CD4-positive, alpha-beta memory T cell (primary cell): ENCODE measurements at regions not wholly inside any gene's neighbourhood (a gene's known extent, or its start where the extent isn't known, plus 50 kb on each side); places are given as distances from the start of the nearest gene placed in this dataset.

Source experiments
- CTCF ChIA-PET: fragments of 350-600 bp; sonication (Branson Sonifier 250); formaldehyde crosslinking; loops from one replicate; lab custom pipeline; 2021; ENCODE audit warnings: inconsistent platforms; ENCODE audit not compliant: partially characterized antibody; lab: Charles Lee
- POLR2A ChIA-PET: fragments of 350-600 bp; sonication (Branson Sonifier 250); formaldehyde crosslinking; loops from one replicate; lab custom pipeline; 2021; ENCODE audit not compliant: partially characterized antibody; lab: Charles Lee
- DNase-seq, 5 donors: peaks; one replicate each; pipeline versions ENCODE4 v3.0.0 to v3.0.0-alpha.2; 2020 to 2022; ENCODE audit warnings: mixed read lengths in 1 of 5
- H3K27ac ChIP-seq: one replicate; pipeline ENCODE4 v1.7.0; 2013; ENCODE audit warnings: low read depth, low read length
- H3K27me3 ChIP-seq: 2 replicates; pipeline ENCODE4 v1.7.0; 2013; ENCODE audit warnings: mild to moderate bottlenecking, low read length, moderate library complexity; ENCODE audit not compliant: insufficient read depth
- H3K36me3 ChIP-seq: 2 replicates; pipeline ENCODE4 v1.7.0; 2013; ENCODE audit warnings: mild to moderate bottlenecking, low read length, moderate library complexity; ENCODE audit not compliant: insufficient read depth
- H3K4me1 ChIP-seq: 2 replicates; pipeline ENCODE4 v1.7.0; 2013; ENCODE audit warnings: mild to moderate bottlenecking, low read length, moderate library complexity; ENCODE audit not compliant: insufficient read depth
- H3K4me3 ChIP-seq, 2 donors: one replicate each; pipeline ENCODE4 v1.7.0; 2013; ENCODE audit warnings: low read length in 2 of 2, mild to moderate bottlenecking in 1 of 2
- H3K9me3 ChIP-seq, 2 donors: one replicate each; pipeline ENCODE4 v1.7.0; 2013; ENCODE audit warnings: low read length in 2 of 2, control low read depth in 1 of 2; ENCODE audit not compliant: control insufficient read depth in 1 of 2
- H3K27ac Mint-ChIP-seq, 7 donors: one replicate each; pipeline ENCODE4 v1.8.0; 2020 to 2021; ENCODE audit warnings: mixed read lengths in 7 of 7, mild to moderate bottlenecking in 6 of 7, inconsistent platforms in 3 of 7, moderate library complexity in 3 of 7
- H3K27me3 Mint-ChIP-seq, 2 donors: one replicate each; pipeline ENCODE4 v1.8.0; 2020 to 2021; ENCODE audit warnings: mixed read lengths in 2 of 2
- H3K36me3 Mint-ChIP-seq, 2 donors: one replicate each; pipeline ENCODE4 v1.8.0; 2020 to 2021; ENCODE audit warnings: mixed read lengths in 2 of 2, inconsistent platforms in 1 of 2, mild to moderate bottlenecking in 1 of 2
- H3K4me1 Mint-ChIP-seq, 4 donors: one replicate each; pipeline ENCODE4 v1.8.0; 2020 to 2021; ENCODE audit warnings: mixed read lengths in 4 of 4, mild to moderate bottlenecking in 1 of 4
- H3K4me3 Mint-ChIP-seq, 8 donors: one replicate each; pipeline ENCODE4 v1.8.0; 2020 to 2021; ENCODE audit warnings: mixed read lengths in 8 of 8, mild to moderate bottlenecking in 7 of 8, moderate library complexity in 6 of 8, inconsistent platforms in 3 of 8
- H3K9me3 Mint-ChIP-seq, 8 donors: one replicate each; pipeline ENCODE4 v1.8.0; 2020 to 2021; ENCODE audit warnings: mixed read lengths in 8 of 8, mild to moderate bottlenecking in 5 of 8, inconsistent platforms in 3 of 8, moderate library complexity in 1 of 8
- intact Hi-C: fragments of 100-400 bp; cut with micrococcal nuclease; formaldehyde crosslinking; loops from one replicate; pipeline ENCODE4 v1.15.1; 2023

DNA sequence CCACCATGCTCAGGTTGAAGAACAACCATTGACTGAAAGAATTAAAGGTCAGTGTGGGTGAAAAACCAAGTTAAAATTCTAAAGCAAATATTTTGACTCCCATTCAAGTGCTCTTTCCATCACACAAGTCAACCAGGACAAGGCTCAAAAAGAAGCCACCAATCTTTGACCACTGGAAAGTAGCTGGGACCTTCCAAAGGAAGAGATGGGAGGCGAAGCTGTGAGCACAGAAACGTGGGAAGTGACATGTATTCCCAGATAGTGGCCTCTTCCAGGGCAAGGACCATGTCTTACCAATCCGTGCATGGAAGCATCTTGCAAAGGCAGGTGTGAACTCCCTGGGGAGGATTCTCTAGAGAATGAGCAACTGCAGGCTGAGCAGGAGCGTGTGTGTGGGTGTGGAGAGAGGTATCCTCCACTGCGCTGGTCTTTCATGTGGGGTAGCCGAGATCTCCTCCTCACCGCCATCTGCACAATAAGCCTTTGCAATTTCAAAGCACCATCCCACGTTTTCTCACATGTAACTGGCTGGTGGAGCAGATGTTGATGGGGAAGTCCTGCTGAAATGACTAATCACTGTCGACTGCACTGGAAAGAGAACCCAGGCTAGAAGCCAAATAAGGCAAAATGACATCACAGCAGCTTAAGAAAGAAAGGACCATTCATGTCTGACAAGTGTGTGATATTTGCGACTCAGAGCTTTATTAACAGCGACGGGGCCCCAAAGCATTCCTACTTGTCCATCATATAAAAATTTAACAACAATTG lies 189.4 kb upstream of the RREB1 start:
- Mint-ChIP-seq H3K4me1 (peaks cover 0 to 13% (median 6%) of the 10 kb centered on the region in 4 donors), H3K27me3 (peaks cover 2 to 12% of the 10 kb centered on the region in 2 donors), H3K27ac (no peak overlapping the region), H3K4me3 (peak overlapping the region in 1 of 8 donors; percentile 46), H3K36me3 (no peaks in the 10 kb centered on the region), H3K9me3 (peaks cover 0 to 3% (median 0%) of the 10 kb centered on the region in 8 donors)
- POLR2A ChIA-PET: no interaction called here
- CTCF ChIA-PET: no interaction called here
- no peak overlapping the region for H3K27ac ChIP-seq
- no peaks in the 10 kb centered on the region for H3K9me3 ChIP-seq
- no peak for DNase-seq
- H3K27me3 ChIP-seq: no peaks in the 10 kb centered on the region
- no peak overlapping the region for H3K4me3 ChIP-seq
- no peaks in the 10 kb centered on the region for H3K36me3 ChIP-seq
- intact Hi-C loops: no loop called here
- no peaks in the 10 kb centered on the region for H3K4me1 ChIP-seq

- no peaks in the 10 kb centered on the region for H3K36me3 ChIP-seq
- H3K4me1 ChIP-seq: no peaks in the 10 kb centered on the region
- CTCF ChIA-PET: no interaction called here
- H3K27me3 ChIP-seq: no peaks in the 10 kb centered on the region
- POLR2A ChIA-PET: no interaction called here
- Mint-ChIP-seq H3K27me3 (peaks cover 2 to 12% of the 10 kb centered on the region in 2 donors), H3K9me3 (peaks cover 0 to 3% (median 0%) of the 10 kb centered on the region in 8 donors), H3K36me3 (no peaks in the 10 kb centered on the region), H3K4me3 (no peak overlapping the region), H3K4me1 (peaks cover 0 to 13% (median 6%) of the 10 kb centered on the region in 4 donors), H3K27ac (no peak overlapping the region)
- no peak for DNase-seq
- intact Hi-C loops: no loop called here
- no peak overlapping the region for H3K27ac ChIP-seq
- no peak overlapping the region for H3K4me3 ChIP-seq
- no peaks in the 10 kb centered on the region for H3K9me3 ChIP-seq
Measured at GRCh38 chr6:6919173-6919572, 188.6 kb upstream of the RREB1 start.

- Mint-ChIP-seq H3K36me3 (no peaks in the 10 kb centered on the region), H3K9me3 (peaks cover 0 to 3% (median 0%) of the 10 kb centered on the region in 8 donors), H3K4me3 (no peak overlapping the region), H3K27ac (no peak overlapping the region), H3K4me1 (peaks cover 0 to 13% (median 6%) of the 10 kb centered on the region in 4 donors), H3K27me3 (peaks cover 4 to 13% of the 10 kb centered on the region in 2 donors)
- Histone ChIP-seq H3K27ac (no peak overlapping the region), H3K27me3 (no peaks in the 10 kb centered on the region), H3K36me3 (no peaks in the 10 kb centered on the region), H3K4me3 (no peak overlapping the region), H3K9me3 (no peaks in the 10 kb centered on the region), H3K4me1 (no peaks in the 10 kb centered on the region)
- intact Hi-C loops: no loop called here
- ChIA-PET POLR2A (no interaction called here), CTCF (no interaction called here)
- DNase-seq: no peak
Measured at GRCh38 chr6:6920114-6920986, 187.4 kb upstream of the RREB1 start.

- no peaks in the 10 kb centered on the region for H3K36me3 Mint-ChIP-seq
- peaks cover 4 to 13% of the 10 kb centered on the region in 2 donors for H3K27me3 Mint-ChIP-seq
- Histone ChIP-seq H3K27ac (no peak overlapping the region), H3K9me3 (no peaks in the 10 kb centered on the region), H3K4me1 (no peaks in the 10 kb centered on the region), H3K36me3 (no peaks in the 10 kb centered on the region), H3K27me3 (no peaks in the 10 kb centered on the region), H3K4me3 (no peak overlapping the region)
- ChIA-PET POLR2A (no interaction called here), CTCF (no interaction called here)
- intact Hi-C loops: no loop called here
- no peak overlapping the region for H3K27ac Mint-ChIP-seq
- H3K9me3 Mint-ChIP-seq: peaks cover 0 to 3% (median 0%) of the 10 kb centered on the region in 8 donors
- H3K4me3 Mint-ChIP-seq: no peak overlapping the region
- H3K4me1 Mint-ChIP-seq: peaks cover 0 to 9% (median 4%) of the 10 kb centered on the region in 4 donors
- no peak for DNase-seq
Measured at GRCh38 chr6:6920987-6921313, 186.8 kb upstream of the RREB1 start.

DNA sequence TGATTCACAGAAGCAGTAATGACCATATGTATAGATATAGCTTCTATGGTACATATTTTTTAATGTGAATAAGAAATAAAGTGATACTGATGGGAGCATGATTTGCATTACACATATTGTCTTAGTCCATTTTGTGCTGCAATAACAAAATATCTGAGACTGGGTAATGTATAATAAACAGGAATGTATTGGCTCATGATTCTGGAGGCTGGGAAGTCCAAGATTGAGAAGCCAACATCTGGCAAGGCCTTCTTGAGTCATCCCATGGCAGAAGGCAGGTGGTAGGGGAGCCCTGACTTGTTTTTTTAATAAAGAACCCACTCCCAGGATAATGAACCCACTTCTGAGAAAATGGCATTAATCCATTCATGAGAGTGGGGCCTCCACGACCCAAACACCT lies 185.6 kb upstream of the RREB1 start:
- Mint-ChIP-seq H3K4me1 (peaks cover 0 to 6% (median 2%) of the 10 kb centered on the region in 4 donors), H3K27me3 (peaks cover 4 to 14% of the 10 kb centered on the region in 2 donors), H3K4me3 (no peak overlapping the region), H3K27ac (no peak overlapping the region), H3K9me3 (peaks cover 0 to 3% (median 0%) of the 10 kb centered on the region in 8 donors), H3K36me3 (no peaks in the 10 kb centered on the region)
- Histone ChIP-seq H3K4me3 (no peak overlapping the region), H3K27me3 (no peaks in the 10 kb centered on the region), H3K27ac (no peak overlapping the region), H3K4me1 (no peaks in the 10 kb centered on the region), H3K36me3 (no peaks in the 10 kb centered on the region), H3K9me3 (no peaks in the 10 kb centered on the region)
- ChIA-PET POLR2A (no interaction called here), CTCF (no interaction called here)
- intact Hi-C loops: no loop called here
- no peak for DNase-seq

- POLR2A ChIA-PET: no interaction called here
- Histone ChIP-seq H3K4me1 (no peaks in the 10 kb centered on the region), H3K9me3 (no peaks in the 10 kb centered on the region), H3K27me3 (no peaks in the 10 kb centered on the region), H3K4me3 (no peak overlapping the region), H3K27ac (no peak overlapping the region), H3K36me3 (no peaks in the 10 kb centered on the region)
- CTCF ChIA-PET: no interaction called here
- H3K27me3 Mint-ChIP-seq: peaks cover 13 to 17% of the 10 kb centered on the region in 2 donors
- H3K36me3 Mint-ChIP-seq: no peaks in the 10 kb centered on the region
- intact Hi-C loops: no loop called here
- no peak overlapping the region for H3K4me3 Mint-ChIP-seq
- H3K9me3 Mint-ChIP-seq: peaks cover 0 to 3% (median 0%) of the 10 kb centered on the region in 8 donors
- no peak overlapping the region for H3K27ac Mint-ChIP-seq
- DNase-seq: no peak
- H3K4me1 Mint-ChIP-seq: peaks cover 0 to 2% (median under 1%) of the 10 kb centered on the region in 4 donors
Measured at GRCh38 chr6:6923605-6924004, 184.2 kb upstream of the RREB1 start.

DNA sequence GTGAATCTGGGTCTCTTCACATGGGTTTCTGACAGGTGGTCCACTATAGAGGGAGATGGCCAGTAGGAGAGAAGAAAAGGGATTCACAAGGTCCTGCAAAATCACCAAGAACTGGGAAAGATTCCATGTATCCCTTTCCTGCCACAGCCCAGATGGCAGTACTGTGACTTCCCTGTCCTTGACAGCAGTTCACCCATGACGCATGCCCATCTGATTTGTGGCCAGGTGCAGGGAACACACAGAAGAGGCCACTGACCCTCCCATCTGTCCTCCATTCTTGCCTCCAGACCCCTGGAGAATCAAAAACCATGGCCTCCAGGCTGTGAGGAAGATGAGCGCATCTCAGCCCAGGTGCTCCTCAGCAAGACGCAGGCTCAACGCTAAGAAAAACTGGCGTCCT lies 183.1 kb upstream of the RREB1 start:
- peaks cover 18 to 20% of the 10 kb centered on the region in 2 donors for H3K27me3 Mint-ChIP-seq
- ChIA-PET POLR2A (no interaction called here), CTCF (no interaction called here)

More for the DNA sequence above, 183.1 kb upstream of the RREB1 start:
- Histone ChIP-seq H3K4me1 (no peaks in the 10 kb centered on the region), H3K27me3 (no peaks in the 10 kb centered on the region), H3K4me3 (no peak overlapping the region), H3K9me3 (no peaks in the 10 kb centered on the region), H3K36me3 (no peaks in the 10 kb centered on the region), H3K27ac (no peak overlapping the region)
- intact Hi-C loops: no loop called here
- Mint-ChIP-seq H3K4me3 (no peak overlapping the region), H3K4me1 (no peaks in the 10 kb centered on the region), H3K36me3 (no peaks in the 10 kb centered on the region), H3K9me3 (peaks cover 0 to 3% (median 0%) of the 10 kb centered on the region in 8 donors), H3K27ac (no peak overlapping the region)
- DNase-seq: no peak
